ENCODE measurements at regions not wholly inside any gene's neighbourhood (a gene's known extent, or its start where the extent isn't known, plus 50 kb on each side); places are given as distances from the start of the nearest gene placed in this dataset.

DNA sequence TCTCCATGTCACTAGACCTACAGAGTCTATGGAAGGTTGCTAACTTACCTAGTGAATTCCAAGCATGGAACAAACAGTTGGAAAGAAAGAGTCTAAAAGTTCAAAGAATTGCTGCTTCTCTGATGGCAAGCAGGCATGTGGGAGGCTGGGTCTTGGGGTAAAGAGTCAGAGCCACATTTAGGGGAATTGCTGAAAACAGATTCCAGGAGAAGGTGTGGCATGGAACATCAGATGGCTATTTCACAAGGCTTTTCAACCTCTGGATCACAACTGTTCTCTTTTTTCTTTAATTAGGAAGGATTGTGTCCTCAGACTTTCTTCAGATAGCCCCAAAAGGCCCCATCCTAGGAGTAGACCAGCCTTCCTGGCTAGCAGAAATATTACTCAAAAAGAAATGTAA is 601.5 kb downstream of the MAFB start:
- Histone ChIP-seq H3K27me3 (ENCODE audit: control insufficient read depth in 2 of 2, insufficient read depth in 2 of 2, low read length in 2 of 2) (no peaks in the 10 kb centered on the region), H4K20me1 (replicated peaks; ENCODE audit: control insufficient read depth, extremely low read depth, insufficient read depth, low read length) (no peaks in the 10 kb centered on the region), H3K4me2 (ENCODE audit: insufficient read depth, low read length) (no peak overlapping the region), H3K4me1 (ENCODE audit: control insufficient read depth, extremely low read depth, insufficient read depth, low read length) (no peaks in the 10 kb centered on the region), H3K27ac (ENCODE audit: insufficient read depth, low read depth, low read length) (no peak overlapping the region), H3K36me3 (ENCODE audit: control insufficient read depth in 2 of 2, extremely low read depth in 1 of 2, insufficient read depth in 2 of 2, low read length in 2 of 2) (no peaks in the 10 kb centered on the region), H3K9me3 (replicated peaks; ENCODE audit: control insufficient read depth, insufficient read depth, low read length) (no peaks in the 10 kb centered on the region), H3K4me3 (replicated peaks in 1 of 3; ENCODE audit: insufficient read depth in 1 of 3, low read depth in 1 of 3, low read length in 3 of 3) (no peak overlapping the region), H3K9me1 (replicated peaks; ENCODE audit: control insufficient read depth, extremely low read depth, insufficient read depth, low read length) (no peaks in the 10 kb centered on the region), H3K9ac (replicated peaks; ENCODE audit: extremely low read depth, insufficient read depth, low read length) (no peak overlapping the region), H2AFZ (ENCODE audit: low read depth, low read length) (no peak overlapping the region), H3K79me2 (ENCODE audit: control insufficient read depth, insufficient read depth, low read length) (no peaks in the 10 kb centered on the region)
- intact Hi-C loops (cut with micrococcal nuclease) (no loop called here), dilution Hi-C loops (cut with MboI; ENCODE audit: extremely low pct_ligation_motif_present, low sequenced_read_pairs) (no loop called here)
- DNase-seq (ENCODE audit: low read depth, low spot score) (no peak), FAIRE-seq (no peak)
- TF ChIP-seq POLR2AphosphoS5 (IDR thresholded peaks at IDR 0.05; ENCODE audit: insufficient read depth, low read depth, low read length) (no peak), GATA2 (IDR thresholded peaks at IDR 0.05; ENCODE audit: insufficient read depth, insufficient read length, low read depth, low read length) (no peak), FOS (IDR thresholded peaks at IDR 0.05; ENCODE audit: borderline replicate concordance, insufficient read depth, low read length) (no peak), MYC (IDR thresholded peaks at IDR 0.05; ENCODE audit: low read depth, low read length) (no peak)
- TF ChIP-seq, protein P1, sequence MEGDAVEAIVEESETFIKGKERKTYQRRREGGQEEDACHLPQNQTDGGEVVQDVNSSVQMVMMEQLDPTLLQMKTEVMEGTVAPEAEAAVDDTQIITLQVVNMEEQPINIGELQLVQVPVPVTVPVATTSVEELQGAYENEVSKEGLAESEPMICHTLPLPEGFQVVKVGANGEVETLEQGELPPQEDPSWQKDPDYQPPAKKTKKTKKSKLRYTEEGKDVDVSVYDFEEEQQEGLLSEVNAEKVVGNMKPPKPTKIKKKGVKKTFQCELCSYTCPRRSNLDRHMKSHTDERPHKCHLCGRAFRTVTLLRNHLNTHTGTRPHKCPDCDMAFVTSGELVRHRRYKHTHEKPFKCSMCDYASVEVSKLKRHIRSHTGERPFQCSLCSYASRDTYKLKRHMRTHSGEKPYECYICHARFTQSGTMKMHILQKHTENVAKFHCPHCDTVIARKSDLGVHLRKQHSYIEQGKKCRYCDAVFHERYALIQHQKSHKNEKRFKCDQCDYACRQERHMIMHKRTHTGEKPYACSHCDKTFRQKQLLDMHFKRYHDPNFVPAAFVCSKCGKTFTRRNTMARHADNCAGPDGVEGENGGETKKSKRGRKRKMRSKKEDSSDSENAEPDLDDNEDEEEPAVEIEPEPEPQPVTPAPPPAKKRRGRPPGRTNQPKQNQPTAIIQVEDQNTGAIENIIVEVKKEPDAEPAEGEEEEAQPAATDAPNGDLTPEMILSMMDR (IDR thresholded peaks at IDR 0.05; ENCODE audit: extremely low read depth in 1 of 2, insufficient read depth in 1 of 2, low read depth in 1 of 2, low read length in 2 of 2): no peak
- no TSS peak for BruUV-seq (replicated peaks)
- CTCF ChIA-PET: no interaction called here
- POLR2A ChIA-PET: no interaction called here

DNA sequence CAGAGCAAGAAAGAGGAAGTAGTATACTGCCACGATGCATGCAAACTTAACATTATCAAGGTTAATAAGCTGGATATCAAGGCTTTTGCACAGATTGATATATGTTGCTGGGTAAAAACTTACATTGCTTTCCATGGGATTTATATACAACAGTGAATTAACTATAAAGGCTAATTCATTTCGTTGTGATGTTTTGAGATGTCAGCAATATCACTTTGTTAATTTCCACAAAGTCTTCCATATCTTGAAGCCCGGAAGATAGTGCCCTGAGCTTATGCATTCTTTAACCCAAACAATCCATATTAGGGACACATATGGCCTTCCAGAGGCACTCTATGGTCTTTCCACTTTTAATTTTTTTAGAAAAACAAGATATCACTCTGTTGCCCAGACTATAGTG is 603.5 kb downstream of the MAFB start:
- Histone ChIP-seq H3K27me3 (ENCODE audit: control insufficient read depth in 2 of 2, insufficient read depth in 2 of 2, low read length in 2 of 2) (no peaks in the 10 kb centered on the region), H3K36me3 (ENCODE audit: control insufficient read depth in 2 of 2, extremely low read depth in 1 of 2, insufficient read depth in 2 of 2, low read length in 2 of 2) (no peaks in the 10 kb centered on the region), H3K9ac (replicated peaks; ENCODE audit: extremely low read depth, insufficient read depth, low read length) (no peak overlapping the region), H3K79me2 (ENCODE audit: control insufficient read depth, insufficient read depth, low read length) (no peaks in the 10 kb centered on the region), H3K4me3 (replicated peaks in 1 of 3; ENCODE audit: insufficient read depth in 1 of 3, low read depth in 1 of 3, low read length in 3 of 3) (no peak overlapping the region), H4K20me1 (replicated peaks; ENCODE audit: control insufficient read depth, extremely low read depth, insufficient read depth, low read length) (no peaks in the 10 kb centered on the region), H3K27ac (ENCODE audit: insufficient read depth, low read depth, low read length) (no peak overlapping the region), H3K9me3 (replicated peaks; ENCODE audit: control insufficient read depth, insufficient read depth, low read length) (no peaks in the 10 kb centered on the region), H3K4me2 (ENCODE audit: insufficient read depth, low read length) (no peak overlapping the region), H2AFZ (ENCODE audit: low read depth, low read length) (no peak overlapping the region), H3K9me1 (replicated peaks; ENCODE audit: control insufficient read depth, extremely low read depth, insufficient read depth, low read length) (no peaks in the 10 kb centered on the region), H3K4me1 (ENCODE audit: control insufficient read depth, extremely low read depth, insufficient read depth, low read length) (no peaks in the 10 kb centered on the region)
- dilution Hi-C loops (cut with MboI; ENCODE audit: extremely low pct_ligation_motif_present, low sequenced_read_pairs): no loop called here
- DNase-seq (ENCODE audit: low read depth, low spot score): no peak
- TF ChIP-seq GATA2 (IDR thresholded peaks at IDR 0.05; ENCODE audit: insufficient read depth, insufficient read length, low read depth, low read length) (no peak), EZH2 (IDR thresholded peaks at IDR 0.05; ENCODE audit: borderline replicate concordance, low read depth, low read length, severe bottlenecking) (no peak), JUN (IDR thresholded peaks at IDR 0.05; ENCODE audit: borderline replicate concordance, insufficient read depth, insufficient read length, low read depth) (no peak), FOS (IDR thresholded peaks at IDR 0.05; ENCODE audit: borderline replicate concordance, insufficient read depth, low read length) (no peak), MYC (IDR thresholded peaks at IDR 0.05; ENCODE audit: low read depth, low read length) (no peak), POLR2A (IDR thresholded peaks at IDR 0.05; ENCODE audit: low read depth, low read length) (no peak)
- intact Hi-C loops (cut with micrococcal nuclease): no loop called here
- CTCF ChIA-PET: no interaction called here
- no TSS peak for BruUV-seq (replicated peaks)
- FAIRE-seq: no peak
- POLR2A ChIA-PET: no interaction called here
